GM23338 (cell line): ENCODE measurements at regions not wholly inside any gene's neighbourhood (a gene's known extent, or its start where the extent isn't known, plus 50 kb on each side); places are given as distances from the start of the nearest gene placed in this dataset.

Experiments
- ATAC-seq: fragments of 200-7000 bp; cut with Tn5 transposase; 3 replicates; pipeline ENCODE4 v1.9.1; 2020
- DNase-seq: peaks from one replicate; pipeline ENCODE4 v3.0.0-alpha.2; 2015; ENCODE audit warnings: low spot score
- H2AFZ ChIP-seq: fragments of 200-600 bp; sonication (generic); 2 replicates; pipeline ENCODE4 v1.8.0; 2016; ENCODE audit warnings: antibody characterized with exemption, mild to moderate bottlenecking, moderate library complexity
- H3F3A ChIP-seq: fragments of 200-600 bp; sonication (generic); replicated peaks from 2 replicates; pipeline ENCODE4 v1.8.0; 2017; ENCODE audit warnings: antibody characterized with exemption, mixed run types, low read depth
- H3K27ac ChIP-seq: fragments of 200-600 bp; sonication (generic); 2 replicates; pipeline ENCODE4 v1.6.1; 2016; ENCODE audit warnings: low read depth
- H3K27me3 ChIP-seq: fragments of 200-600 bp; sonication (generic); 2 replicates; pipeline ENCODE4 v1.8.0; 2016; ENCODE audit warnings: mild to moderate bottlenecking, mixed run types, moderate library complexity; ENCODE audit not compliant: insufficient read depth
- H3K36me3 ChIP-seq: fragments of 200-600 bp; sonication (generic); 2 replicates; pipeline ENCODE4 v1.8.0; 2016; ENCODE audit warnings: mild to moderate bottlenecking; ENCODE audit not compliant: insufficient read depth
- H3K4me1 ChIP-seq: fragments of 200-600 bp; sonication (generic); 2 replicates; pipeline ENCODE4 v1.8.0; 2016; ENCODE audit warnings: mild to moderate bottlenecking, moderate library complexity; ENCODE audit not compliant: insufficient read depth
- H3K4me2 ChIP-seq: fragments of 200-600 bp; sonication (generic); 2 replicates; pipeline ENCODE4 v1.7.1; 2017; ENCODE audit warnings: mixed run types
- H3K4me3 ChIP-seq: fragments of 200-600 bp; sonication (generic); 2 replicates; pipeline ENCODE4 v1.6.1; 2016; ENCODE audit warnings: mixed run types
- H3K79me2 ChIP-seq: fragments of 200-600 bp; sonication (generic); replicated peaks from 2 replicates; pipeline ENCODE4 v1.8.0; 2017; ENCODE audit warnings: mild to moderate bottlenecking; ENCODE audit not compliant: insufficient read depth
- H3K9me2 ChIP-seq: fragments of 200-600 bp; sonication (generic); 2 replicates; pipeline ENCODE4 v1.8.0; 2017; ENCODE audit not compliant: insufficient read depth
- H4K20me1 ChIP-seq: fragments of 200-600 bp; sonication (generic); replicated peaks from 2 replicates; pipeline ENCODE4 v1.8.0; 2017; ENCODE audit warnings: mild to moderate bottlenecking; ENCODE audit not compliant: insufficient read depth
- H3K27ac Mint-ChIP-seq: 2 replicates; pipeline ENCODE4 v1.8.0; 2020; ENCODE audit warnings: inconsistent platforms, mild to moderate bottlenecking, moderate library complexity, mixed read lengths
- H3K27me3 Mint-ChIP-seq: 3 replicates; pipeline ENCODE4 v1.8.0; 2022; ENCODE audit warnings: low read depth, mild to moderate bottlenecking, moderate library complexity, mixed read lengths, inconsistent platforms; ENCODE audit not compliant: insufficient read depth, poor library complexity
- H3K36me3 Mint-ChIP-seq: 3 replicates; pipeline ENCODE4 v1.8.0; 2021; ENCODE audit warnings: low read depth, mild to moderate bottlenecking, inconsistent platforms, moderate library complexity, mixed read lengths
- H3K4me1 Mint-ChIP-seq: 3 replicates; pipeline ENCODE4 v1.8.0; 2020; ENCODE audit warnings: mild to moderate bottlenecking, inconsistent platforms, mixed read lengths
- H3K4me3 Mint-ChIP-seq: 3 replicates; pipeline ENCODE4 v1.8.0; 2021; ENCODE audit warnings: moderate library complexity, mild to moderate bottlenecking, inconsistent platforms, mixed read lengths
- H3K9me3 Mint-ChIP-seq: 3 replicates; pipeline ENCODE4 v1.8.0; 2020; ENCODE audit warnings: moderate library complexity, mild to moderate bottlenecking, inconsistent platforms, mixed read lengths
- TF ChIP-seq, protein P1 (sequence below): fragments of 250-450 bp; sonication (Bioruptor Pico); IDR thresholded peaks from 2 replicates; pipeline ENCODE4 v1.5.0; 2020; ENCODE audit warnings: mild to moderate bottlenecking, moderate library complexity
- TF ChIP-seq, protein P2 (sequence below), 2 experiments: fragments of 200-600 bp in 1 of 2; sonication (generic) in 1 of 2; conservative IDR thresholded peaks; 2 replicates each; pipeline versions ENCODE4 v1.5.1 to v1.6.1; 2016 to 2017; ENCODE audit warnings: antibody characterized with exemption in 2 of 2, low read depth in 2 of 2, mild to moderate bottlenecking in 2 of 2, moderate library complexity in 1 of 2

DNA sequence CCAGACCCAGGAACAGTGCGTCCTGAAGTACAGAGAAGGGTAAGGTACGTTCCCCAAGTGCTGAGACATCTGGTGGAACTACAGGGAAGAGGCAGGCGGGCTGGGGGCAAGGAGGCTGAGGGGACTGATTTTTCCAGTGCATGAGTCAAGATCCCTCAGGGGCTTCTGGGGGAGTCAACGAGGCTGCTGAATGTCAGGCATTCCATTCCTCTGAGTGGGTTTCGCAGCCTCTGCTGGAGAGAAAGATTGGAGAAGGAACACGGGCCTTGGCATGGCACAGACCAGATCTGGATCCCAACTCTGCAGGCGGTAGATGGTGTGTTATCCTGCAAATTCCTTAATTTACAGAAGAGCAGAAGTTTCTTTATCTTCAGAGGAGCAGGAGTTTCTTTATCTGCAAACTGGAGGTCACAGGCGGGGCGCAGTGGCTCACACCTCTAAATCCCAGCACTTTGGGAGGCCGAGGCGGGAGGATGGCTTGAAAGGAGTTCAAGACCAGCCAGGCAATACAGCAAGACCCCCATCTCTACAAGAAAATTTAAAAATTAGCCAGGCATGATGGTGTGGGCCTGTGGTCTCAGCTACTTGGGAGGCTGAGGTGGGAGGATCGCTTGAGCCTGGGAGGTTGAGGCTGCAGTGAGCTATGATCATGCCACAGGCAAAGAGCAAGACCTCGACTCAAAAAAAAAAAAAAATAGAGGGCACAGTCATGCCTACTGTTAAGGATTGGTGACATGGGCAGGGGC, 132.6 kb upstream of the MAP1LC3B2 start:
- no peaks in the 10 kb centered on the region for H3K27me3 ChIP-seq
- H3K4me3 Mint-ChIP-seq, result peak overlapping the region; percentile 63
- peak; percentile 89 for DNase-seq
- no peaks in the 10 kb centered on the region for H4K20me1 ChIP-seq
- peaks cover 7% of the 10 kb centered on the region for H3K9me2 ChIP-seq
- H3F3A ChIP-seq, result peaks cover 12% of the 10 kb centered on the region
- TF ChIP-seq, protein P1, sequence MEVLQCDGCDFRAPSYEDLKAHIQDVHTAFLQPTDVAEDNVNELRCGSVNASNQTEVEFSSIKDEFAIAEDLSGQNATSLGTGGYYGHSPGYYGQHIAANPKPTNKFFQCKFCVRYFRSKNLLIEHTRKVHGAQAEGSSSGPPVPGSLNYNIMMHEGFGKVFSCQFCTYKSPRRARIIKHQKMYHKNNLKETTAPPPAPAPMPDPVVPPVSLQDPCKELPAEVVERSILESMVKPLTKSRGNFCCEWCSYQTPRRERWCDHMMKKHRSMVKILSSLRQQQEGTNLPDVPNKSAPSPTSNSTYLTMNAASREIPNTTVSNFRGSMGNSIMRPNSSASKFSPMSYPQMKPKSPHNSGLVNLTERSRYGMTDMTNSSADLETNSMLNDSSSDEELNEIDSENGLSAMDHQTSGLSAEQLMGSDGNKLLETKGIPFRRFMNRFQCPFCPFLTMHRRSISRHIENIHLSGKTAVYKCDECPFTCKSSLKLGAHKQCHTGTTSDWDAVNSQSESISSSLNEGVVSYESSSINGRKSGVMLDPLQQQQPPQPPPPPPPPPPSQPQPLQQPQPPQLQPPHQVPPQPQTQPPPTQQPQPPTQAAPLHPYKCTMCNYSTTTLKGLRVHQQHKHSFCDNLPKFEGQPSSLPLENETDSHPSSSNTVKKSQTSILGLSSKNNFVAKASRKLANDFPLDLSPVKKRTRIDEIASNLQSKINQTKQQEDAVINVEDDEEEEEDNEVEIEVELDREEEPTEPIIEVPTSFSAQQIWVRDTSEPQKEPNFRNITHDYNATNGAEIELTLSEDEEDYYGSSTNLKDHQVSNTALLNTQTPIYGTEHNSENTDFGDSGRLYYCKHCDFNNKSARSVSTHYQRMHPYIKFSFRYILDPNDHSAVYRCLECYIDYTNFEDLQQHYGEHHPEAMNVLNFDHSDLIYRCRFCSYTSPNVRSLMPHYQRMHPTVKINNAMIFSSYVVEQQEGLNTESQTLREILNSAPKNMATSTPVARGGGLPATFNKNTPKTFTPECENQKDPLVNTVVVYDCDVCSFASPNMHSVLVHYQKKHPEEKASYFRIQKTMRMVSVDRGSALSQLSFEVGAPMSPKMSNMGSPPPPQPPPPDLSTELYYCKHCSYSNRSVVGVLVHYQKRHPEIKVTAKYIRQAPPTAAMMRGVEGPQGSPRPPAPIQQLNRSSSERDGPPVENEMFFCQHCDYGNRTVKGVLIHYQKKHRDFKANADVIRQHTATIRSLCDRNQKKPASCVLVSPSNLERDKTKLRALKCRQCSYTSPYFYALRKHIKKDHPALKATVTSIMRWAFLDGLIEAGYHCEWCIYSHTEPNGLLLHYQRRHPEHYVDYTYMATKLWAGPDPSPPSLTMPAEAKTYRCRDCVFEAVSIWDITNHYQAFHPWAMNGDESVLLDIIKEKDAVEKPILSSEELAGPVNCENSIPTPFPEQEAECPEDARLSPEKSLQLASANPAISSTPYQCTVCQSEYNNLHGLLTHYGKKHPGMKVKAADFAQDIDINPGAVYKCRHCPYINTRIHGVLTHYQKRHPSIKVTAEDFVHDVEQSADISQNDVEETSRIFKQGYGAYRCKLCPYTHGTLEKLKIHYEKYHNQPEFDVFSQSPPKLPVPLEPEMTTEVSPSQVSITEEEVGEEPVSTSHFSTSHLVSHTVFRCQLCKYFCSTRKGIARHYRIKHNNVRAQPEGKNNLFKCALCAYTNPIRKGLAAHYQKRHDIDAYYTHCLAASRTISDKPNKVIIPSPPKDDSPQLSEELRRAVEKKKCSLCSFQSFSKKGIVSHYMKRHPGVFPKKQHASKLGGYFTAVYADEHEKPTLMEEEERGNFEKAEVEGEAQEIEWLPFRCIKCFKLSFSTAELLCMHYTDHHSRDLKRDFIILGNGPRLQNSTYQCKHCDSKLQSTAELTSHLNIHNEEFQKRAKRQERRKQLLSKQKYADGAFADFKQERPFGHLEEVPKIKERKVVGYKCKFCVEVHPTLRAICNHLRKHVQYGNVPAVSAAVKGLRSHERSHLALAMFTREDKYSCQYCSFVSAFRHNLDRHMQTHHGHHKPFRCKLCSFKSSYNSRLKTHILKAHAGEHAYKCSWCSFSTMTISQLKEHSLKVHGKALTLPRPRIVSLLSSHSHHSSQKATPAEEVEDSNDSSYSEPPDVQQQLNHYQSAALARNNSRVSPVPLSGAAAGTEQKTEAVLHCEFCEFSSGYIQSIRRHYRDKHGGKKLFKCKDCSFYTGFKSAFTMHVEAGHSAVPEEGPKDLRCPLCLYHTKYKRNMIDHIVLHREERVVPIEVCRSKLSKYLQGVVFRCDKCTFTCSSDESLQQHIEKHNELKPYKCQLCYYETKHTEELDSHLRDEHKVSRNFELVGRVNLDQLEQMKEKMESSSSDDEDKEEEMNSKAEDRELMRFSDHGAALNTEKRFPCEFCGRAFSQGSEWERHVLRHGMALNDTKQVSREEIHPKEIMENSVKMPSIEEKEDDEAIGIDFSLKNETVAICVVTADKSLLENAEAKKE (CRISPR knock-in tag), result no peak
- TF ChIP-seq, protein P2, sequence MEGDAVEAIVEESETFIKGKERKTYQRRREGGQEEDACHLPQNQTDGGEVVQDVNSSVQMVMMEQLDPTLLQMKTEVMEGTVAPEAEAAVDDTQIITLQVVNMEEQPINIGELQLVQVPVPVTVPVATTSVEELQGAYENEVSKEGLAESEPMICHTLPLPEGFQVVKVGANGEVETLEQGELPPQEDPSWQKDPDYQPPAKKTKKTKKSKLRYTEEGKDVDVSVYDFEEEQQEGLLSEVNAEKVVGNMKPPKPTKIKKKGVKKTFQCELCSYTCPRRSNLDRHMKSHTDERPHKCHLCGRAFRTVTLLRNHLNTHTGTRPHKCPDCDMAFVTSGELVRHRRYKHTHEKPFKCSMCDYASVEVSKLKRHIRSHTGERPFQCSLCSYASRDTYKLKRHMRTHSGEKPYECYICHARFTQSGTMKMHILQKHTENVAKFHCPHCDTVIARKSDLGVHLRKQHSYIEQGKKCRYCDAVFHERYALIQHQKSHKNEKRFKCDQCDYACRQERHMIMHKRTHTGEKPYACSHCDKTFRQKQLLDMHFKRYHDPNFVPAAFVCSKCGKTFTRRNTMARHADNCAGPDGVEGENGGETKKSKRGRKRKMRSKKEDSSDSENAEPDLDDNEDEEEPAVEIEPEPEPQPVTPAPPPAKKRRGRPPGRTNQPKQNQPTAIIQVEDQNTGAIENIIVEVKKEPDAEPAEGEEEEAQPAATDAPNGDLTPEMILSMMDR (conservative IDR thresholded peaks at IDR 0.05; ENCODE audit: low read depth in 2 of 2), result peak; percentile 33 to 45; a peak in 3 of 4 replicates
- H3K36me3 Mint-ChIP-seq, result no peaks in the 10 kb centered on the region
- no peaks in the 10 kb centered on the region for H3K9me3 Mint-ChIP-seq
- ATAC-seq, result peak; percentile 56
- peaks cover 29% of the 10 kb centered on the region for H3K4me1 Mint-ChIP-seq
- H3K27ac Mint-ChIP-seq, result peak overlapping the region; percentile 94
- H3K27ac ChIP-seq, result peak overlapping the region; percentile 97
- no peaks in the 10 kb centered on the region for H3K79me2 ChIP-seq
- H3K4me1 ChIP-seq, result peaks cover 17% of the 10 kb centered on the region
- peaks cover 25% of the 10 kb centered on the region for H3K27me3 Mint-ChIP-seq
- H2AFZ ChIP-seq, result no peak overlapping the region
- peak overlapping the region; percentile 22; the same call in 1 of the 2 replicates for H3K4me3 ChIP-seq
- no peaks in the 10 kb centered on the region for H3K36me3 ChIP-seq
- peak overlapping the region; percentile 19 for H3K4me2 ChIP-seq
